WTC11 (cell line): ENCODE measurements at regions not wholly inside any gene's neighbourhood (a gene's known extent, or its start where the extent isn't known, plus 50 kb on each side); places are given as distances from the start of the nearest gene placed in this dataset.

Experiments
- CREB1 ChIP-seq: sonication (generic); formaldehyde crosslinking; IDR thresholded peaks from 2 replicates; pipeline ENCODE4 v1.8.0; 2023; ENCODE audit warnings: mild to moderate bottlenecking, missing genetic modification reagents
- MYBL2 ChIP-seq: sonication (generic); formaldehyde crosslinking; IDR thresholded peaks from 2 replicates; pipeline ENCODE4 v1.8.1; 2023; ENCODE audit warnings: mild to moderate bottlenecking, moderate library complexity, missing genetic modification reagents
- NFE2L1 ChIP-seq: sonication (generic); formaldehyde crosslinking; IDR thresholded peaks from 2 replicates; pipeline ENCODE4 v1.8.1; 2023; ENCODE audit warnings: missing genetic modification reagents
- SMAD4 ChIP-seq: sonication (generic); formaldehyde crosslinking; IDR thresholded peaks from 2 replicates; pipeline ENCODE4 v1.8.0; 2022; ENCODE audit warnings: mild to moderate bottlenecking, missing genetic modification reagents
- SP1 ChIP-seq: sonication (generic); formaldehyde crosslinking; conservative IDR thresholded peaks from 2 replicates; pipeline ENCODE4 v1.8.1; 2022; ENCODE audit warnings: missing genetic modification reagents
- TEAD1 ChIP-seq: sonication (generic); formaldehyde crosslinking; IDR thresholded peaks from 2 replicates; pipeline ENCODE4 v1.8.0; 2022; ENCODE audit warnings: mild to moderate bottlenecking, missing genetic modification reagents
- ZNF263 ChIP-seq: sonication (generic); formaldehyde crosslinking; IDR thresholded peaks from 2 replicates; pipeline ENCODE4 v1.8.1; 2022; ENCODE audit warnings: low read depth, mild to moderate bottlenecking, moderate library complexity, missing genetic modification reagents
- TF ChIP-seq, protein P1 (sequence below): fragments of 200-600 bp; IDR thresholded peaks from 2 replicates; pipeline ENCODE4 v1.8.0; 2022; ENCODE audit warnings: antibody characterized with exemption
- TF ChIP-seq, protein P2 (sequence below): sonication (generic); formaldehyde crosslinking; IDR thresholded peaks from 2 replicates; pipeline ENCODE4 v1.8.1; 2022; ENCODE audit warnings: low read depth, mild to moderate bottlenecking, moderate library complexity, missing genetic modification reagents, borderline replicate concordance
- TF ChIP-seq, protein P3 (sequence below): sonication (generic); formaldehyde crosslinking; IDR thresholded peaks from 2 replicates; pipeline ENCODE4 v1.8.0; 2022; ENCODE audit warnings: mild to moderate bottlenecking, missing genetic modification reagents

DNA sequence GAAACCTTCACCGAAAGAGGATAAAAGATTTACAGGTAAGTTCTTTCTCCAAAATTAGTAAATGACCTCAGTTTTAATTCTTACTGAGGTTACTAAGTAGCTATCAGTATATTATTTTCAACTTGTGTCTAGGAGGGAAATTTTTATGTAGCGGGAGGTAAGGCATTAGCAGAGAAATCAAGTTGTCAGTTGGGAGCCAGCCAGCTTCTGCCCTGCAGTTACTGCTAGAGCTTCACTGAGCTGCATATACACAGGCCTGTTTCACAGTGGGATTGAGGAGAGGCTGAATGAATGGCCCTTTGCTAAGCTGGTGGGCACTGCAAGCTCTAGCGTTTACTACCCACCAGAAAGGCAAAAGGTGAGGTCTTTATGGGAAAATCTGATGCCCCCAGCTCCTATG is 105.7 kb downstream of the ACAA2 start:
- TF ChIP-seq SP1 (CRISPR knock-in tag) (no peak), SMAD4 (CRISPR knock-in tag) (no peak), MYBL2 (CRISPR knock-in tag) (no peak), CREB1 (no peak), TEAD1 (CRISPR knock-in tag) (no peak), ZNF263 (no peak), NFE2L1 (CRISPR knock-in tag) (no peak)
- TF ChIP-seq, protein P1, sequence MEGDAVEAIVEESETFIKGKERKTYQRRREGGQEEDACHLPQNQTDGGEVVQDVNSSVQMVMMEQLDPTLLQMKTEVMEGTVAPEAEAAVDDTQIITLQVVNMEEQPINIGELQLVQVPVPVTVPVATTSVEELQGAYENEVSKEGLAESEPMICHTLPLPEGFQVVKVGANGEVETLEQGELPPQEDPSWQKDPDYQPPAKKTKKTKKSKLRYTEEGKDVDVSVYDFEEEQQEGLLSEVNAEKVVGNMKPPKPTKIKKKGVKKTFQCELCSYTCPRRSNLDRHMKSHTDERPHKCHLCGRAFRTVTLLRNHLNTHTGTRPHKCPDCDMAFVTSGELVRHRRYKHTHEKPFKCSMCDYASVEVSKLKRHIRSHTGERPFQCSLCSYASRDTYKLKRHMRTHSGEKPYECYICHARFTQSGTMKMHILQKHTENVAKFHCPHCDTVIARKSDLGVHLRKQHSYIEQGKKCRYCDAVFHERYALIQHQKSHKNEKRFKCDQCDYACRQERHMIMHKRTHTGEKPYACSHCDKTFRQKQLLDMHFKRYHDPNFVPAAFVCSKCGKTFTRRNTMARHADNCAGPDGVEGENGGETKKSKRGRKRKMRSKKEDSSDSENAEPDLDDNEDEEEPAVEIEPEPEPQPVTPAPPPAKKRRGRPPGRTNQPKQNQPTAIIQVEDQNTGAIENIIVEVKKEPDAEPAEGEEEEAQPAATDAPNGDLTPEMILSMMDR = no peak
- TF ChIP-seq, protein P2, sequence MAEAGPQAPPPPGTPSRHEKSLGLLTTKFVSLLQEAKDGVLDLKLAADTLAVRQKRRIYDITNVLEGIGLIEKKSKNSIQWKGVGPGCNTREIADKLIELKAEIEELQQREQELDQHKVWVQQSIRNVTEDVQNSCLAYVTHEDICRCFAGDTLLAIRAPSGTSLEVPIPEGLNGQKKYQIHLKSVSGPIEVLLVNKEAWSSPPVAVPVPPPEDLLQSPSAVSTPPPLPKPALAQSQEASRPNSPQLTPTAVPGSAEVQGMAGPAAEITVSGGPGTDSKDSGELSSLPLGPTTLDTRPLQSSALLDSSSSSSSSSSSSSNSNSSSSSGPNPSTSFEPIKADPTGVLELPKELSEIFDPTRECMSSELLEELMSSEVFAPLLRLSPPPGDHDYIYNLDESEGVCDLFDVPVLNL = no peak
- TF ChIP-seq, protein P3, sequence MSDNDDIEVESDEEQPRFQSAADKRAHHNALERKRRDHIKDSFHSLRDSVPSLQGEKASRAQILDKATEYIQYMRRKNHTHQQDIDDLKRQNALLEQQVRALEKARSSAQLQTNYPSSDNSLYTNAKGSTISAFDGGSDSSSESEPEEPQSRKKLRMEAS (CRISPR knock-in tag) = no peak
